ENCODE measurements at regions not wholly inside any gene's neighbourhood (a gene's known extent, or its start where the extent isn't known, plus 50 kb on each side); places are given as distances from the start of the nearest gene placed in this dataset.

GRCh38 chr4:43435291-43435690, 542.8 kb downstream of the GRXCR1 start:
- no peak for TF ChIP-seq RBM39 (IDR thresholded peaks at IDR 0.05; ENCODE audit: low read depth, low read length, poor library complexity, severe bottlenecking)
- no peak for TF ChIP-seq ZNF33A (CRISPR knock-in tag; IDR thresholded peaks at IDR 0.05; ENCODE audit: borderline replicate concordance)
- TF ChIP-seq GRHL1 (CRISPR knock-in tag; conservative IDR thresholded peaks at IDR 0.05) = no peak
- TF ChIP-seq MXD3 (CRISPR knock-in tag; IDR thresholded peaks at IDR 0.05) = no peak
- no peak for TF ChIP-seq SIX1 (CRISPR knock-in tag; IDR thresholded peaks at IDR 0.05; ENCODE audit: borderline replicate concordance)
- TF ChIP-seq GPBP1L1 (CRISPR knock-in tag; IDR thresholded peaks at IDR 0.05) = no peak
- no peak for TF ChIP-seq ARHGAP35 (CRISPR knock-in tag; IDR thresholded peaks at IDR 0.05; ENCODE audit: borderline replicate concordance)
- Histone ChIP-seq H3K4me3 (replicated peaks in 1 of 3; ENCODE audit: insufficient read depth in 1 of 3, low read depth in 2 of 3, low read length in 3 of 3) (no peak overlapping the region), H3K9ac (ENCODE audit: insufficient read depth, low read depth, low read length) (no peak overlapping the region), H3K4me1 (ENCODE audit: insufficient read depth, low read length) (no peaks in the 10 kb centered on the region), H4K20me1 (ENCODE audit: insufficient read depth, low read length) (no peaks in the 10 kb centered on the region), H3K79me2 (ENCODE audit: insufficient read depth, low read length) (no peaks in the 10 kb centered on the region), H3K27me3 (ENCODE audit: control insufficient read depth in 1 of 2, insufficient read depth in 2 of 2, low read length in 2 of 2) (no peaks in the 10 kb centered on the region), H3K27ac (ENCODE audit: extremely low read length, insufficient read depth, low read length) (no peak overlapping the region), H2AFZ (ENCODE audit: low read length) (no peak overlapping the region), H3K9me3 (ENCODE audit: low read length) (peaks cover 49% of the 10 kb centered on the region), H3K4me2 (ENCODE audit: low read depth, low read length) (no peak overlapping the region), H3K36me3 (replicated peaks in 1 of 2; ENCODE audit: control insufficient read depth in 1 of 2, insufficient read depth in 2 of 2, low read length in 2 of 2) (no peaks in the 10 kb centered on the region)
- ChIA-PET CTCF (ENCODE audit: low intra/inter-chr PET ratio, low total read pairs) (no interaction called here), POLR2A (no interaction called here)
- WGBS (ENCODE audit: low lambda C conversion rate) = 54% methylated on average over 1 of the region's 1 CpG
- DNase-seq (ENCODE audit: low spot score) (no peak), FAIRE-seq (no peak), ATAC-seq (no peak)
- no TSS peak for BruUV-seq (replicated peaks)
- intact Hi-C loops (cut with micrococcal nuclease; ENCODE audit: unreplicated experiment) = no loop called here
- in situ Hi-C loops (cut with HindIII; ENCODE audit: extremely low pct_ligation_motif_present, low pct_unique_long_range_greater_than_20kb) = no loop called here

All from HepG2 (cell line).